Sigmoid colon (tissue), 6 donors: ENCODE measurements at regions not wholly inside any gene's neighbourhood (a gene's known extent, or its start where the extent isn't known, plus 50 kb on each side); places are given as distances from the start of the nearest gene placed in this dataset.

ENCODE experiments used
- DNase-seq: peaks from one replicate; pipeline ENCODE4 v3.0.0-alpha.2; 2019
- H3K27ac ChIP-seq, 4 donors: fragments of 200-600 bp; sonication (generic); one replicate each; pipeline ENCODE4 v1.5.1; 2016 to 2019; ENCODE audit warnings: mild to moderate bottlenecking in 1 of 4
- H3K27me3 ChIP-seq, 3 donors: fragments of 200-600 bp; sonication (generic); one replicate each; pipeline ENCODE4 v1.5.1; 2019; ENCODE audit warnings: mild to moderate bottlenecking in 1 of 3
- H3K36me3 ChIP-seq, 4 donors: fragments of 200-600 bp; sonication (generic); one replicate each; pipeline ENCODE4 v1.5.1; 2016 to 2019
- H3K4me1 ChIP-seq, 4 donors: fragments of 200-600 bp; sonication (generic); one replicate each; pipeline ENCODE4 v1.5.1; 2017 to 2019
- H3K4me3 ChIP-seq, 4 donors: fragments of 200-600 bp; sonication (generic); one replicate each; pipeline ENCODE4 v1.5.1; 2017 to 2019; ENCODE audit warnings: mild to moderate bottlenecking in 2 of 4, moderate library complexity in 1 of 4
- H3K9me3 ChIP-seq, 4 donors: fragments of 200-600 bp in 3 of 4; sonication (generic) in 3 of 4; one replicate each; pipeline versions ENCODE4 v1.5.1 to v1.6.1; 2013 to 2019
- EP300 ChIP-seq, 4 donors: sonication (generic); formaldehyde crosslinking; IDR thresholded peaks; one replicate each; pipeline ENCODE4 v1.6.1; 2017; ENCODE audit warnings: antibody characterized with exemption in 4 of 4
- POLR2A ChIP-seq, 2 donors: fragments of 450-650 bp; IDR thresholded peaks; one replicate each; pipeline ENCODE4 v1.6.1; 2016; ENCODE audit warnings: antibody characterized with exemption in 2 of 2, mild to moderate bottlenecking in 2 of 2, moderate library complexity in 2 of 2
- POLR2AphosphoS5 ChIP-seq, 4 donors: sonication (generic); formaldehyde crosslinking; IDR thresholded peaks; one replicate each; pipeline ENCODE4 v1.6.1; 2017; ENCODE audit warnings: antibody characterized with exemption in 4 of 4
- WGBS, 2 donors: extraction: QIAGEN DNeasy Blood & Tissue Kit; methylation state at CpG; one replicate each; pipeline ENCODE4 v1.1.7; 2013; 5-methylcytosine and 5-hydroxymethylcytosine counted together
- intact Hi-C: fragments of 100-400 bp; cut with DNase I; formaldehyde crosslinking; loops from one replicate; pipeline ENCODE4 v1.15.1; 2023
- TF ChIP-seq, protein P1 (sequence below), 4 experiments: fragments of 450-650 bp in 3 of 4; fragments of 200-600 bp in 1 of 4; IDR thresholded peaks; one replicate each; pipeline ENCODE4 v1.5.1; 2016 to 2019; ENCODE audit warnings: antibody characterized with exemption in 4 of 4, mild to moderate bottlenecking in 3 of 4, moderate library complexity in 2 of 4
- donor health status: healthy with polysubstance abuse.
- donor health status: healthy.

DNA sequence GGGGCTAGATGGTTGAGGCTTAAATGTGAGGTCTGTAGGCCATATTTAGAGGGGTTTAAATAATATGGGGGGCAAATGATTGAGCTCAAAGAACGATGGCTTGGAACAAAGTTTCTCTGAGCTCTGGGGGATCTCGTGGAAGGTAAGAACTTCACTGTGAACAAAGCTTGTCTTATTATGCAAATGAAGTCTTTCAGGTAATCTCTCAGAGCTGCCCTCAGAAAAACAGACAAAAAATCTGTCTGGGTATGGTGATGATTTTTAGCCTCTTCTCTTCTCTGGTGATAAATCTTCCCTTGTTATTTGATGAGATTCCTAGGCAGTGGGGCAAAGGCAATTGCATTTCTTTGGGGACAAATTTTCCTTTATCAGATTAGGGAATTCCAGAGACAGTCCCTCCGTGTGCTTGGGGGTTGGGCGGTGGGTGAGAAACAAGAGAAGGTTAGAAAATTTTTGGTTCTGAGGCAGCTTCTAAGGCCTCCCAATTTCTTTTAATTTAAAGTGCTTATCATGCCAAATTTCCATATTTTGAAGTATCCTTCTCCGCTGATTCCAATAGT lies 760.4 kb downstream of the TSN start:
- no peak for DNase-seq
- peaks cover 0 to 18% (median 12%) of the 10 kb centered on the region in 4 donors for H3K4me1 ChIP-seq
- 84 to 92% methylated on average over 5 of the region's 5 CpGs for WGBS, 2 donors
- no peak overlapping the region for H3K27ac ChIP-seq
- no peaks in the 10 kb centered on the region for H3K36me3 ChIP-seq
- no peaks in the 10 kb centered on the region for H3K9me3 ChIP-seq
- intact Hi-C loops, result no loop called here
- H3K4me3 ChIP-seq, result no peak overlapping the region
- no peaks in the 10 kb centered on the region for H3K27me3 ChIP-seq
- TF ChIP-seq EP300 (IDR thresholded peaks at IDR 0.05) (no peak), POLR2A (IDR thresholded peaks at IDR 0.05) (no peak)

- DNase-seq, result no peak
- Histone ChIP-seq H3K27me3 (no peaks in the 10 kb centered on the region), H3K27ac (no peak overlapping the region), H3K36me3 (no peaks in the 10 kb centered on the region), H3K9me3 (no peaks in the 10 kb centered on the region), H3K4me3 (no peak overlapping the region), H3K4me1 (peaks cover 0 to 9% (median 4%) of the 10 kb centered on the region in 4 donors)
- intact Hi-C loops, result no loop called here
- no peak for TF ChIP-seq POLR2A (IDR thresholded peaks at IDR 0.05)
- TF ChIP-seq EP300 (IDR thresholded peaks at IDR 0.05), result no peak
- TF ChIP-seq, protein P1, sequence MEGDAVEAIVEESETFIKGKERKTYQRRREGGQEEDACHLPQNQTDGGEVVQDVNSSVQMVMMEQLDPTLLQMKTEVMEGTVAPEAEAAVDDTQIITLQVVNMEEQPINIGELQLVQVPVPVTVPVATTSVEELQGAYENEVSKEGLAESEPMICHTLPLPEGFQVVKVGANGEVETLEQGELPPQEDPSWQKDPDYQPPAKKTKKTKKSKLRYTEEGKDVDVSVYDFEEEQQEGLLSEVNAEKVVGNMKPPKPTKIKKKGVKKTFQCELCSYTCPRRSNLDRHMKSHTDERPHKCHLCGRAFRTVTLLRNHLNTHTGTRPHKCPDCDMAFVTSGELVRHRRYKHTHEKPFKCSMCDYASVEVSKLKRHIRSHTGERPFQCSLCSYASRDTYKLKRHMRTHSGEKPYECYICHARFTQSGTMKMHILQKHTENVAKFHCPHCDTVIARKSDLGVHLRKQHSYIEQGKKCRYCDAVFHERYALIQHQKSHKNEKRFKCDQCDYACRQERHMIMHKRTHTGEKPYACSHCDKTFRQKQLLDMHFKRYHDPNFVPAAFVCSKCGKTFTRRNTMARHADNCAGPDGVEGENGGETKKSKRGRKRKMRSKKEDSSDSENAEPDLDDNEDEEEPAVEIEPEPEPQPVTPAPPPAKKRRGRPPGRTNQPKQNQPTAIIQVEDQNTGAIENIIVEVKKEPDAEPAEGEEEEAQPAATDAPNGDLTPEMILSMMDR (IDR thresholded peaks at IDR 0.05), result no peak
- TF ChIP-seq POLR2AphosphoS5 (IDR thresholded peaks at IDR 0.05), result no peak
- WGBS, 2 donors, result 80 to 90% methylated on average over 2 of the region's 2 CpGs
Observed at GRCh38 chr2:122516775-122517174, 761.3 kb downstream of the TSN start.

- Histone ChIP-seq H3K27ac (no peak overlapping the region), H3K27me3 (no peaks in the 10 kb centered on the region), H3K9me3 (no peaks in the 10 kb centered on the region), H3K4me1 (peaks cover 0 to 4% (median 0%) of the 10 kb centered on the region in 4 donors), H3K4me3 (no peak overlapping the region), H3K36me3 (no peaks in the 10 kb centered on the region)
- intact Hi-C loops, result no loop called here
- DNase-seq, result no peak
- WGBS, 2 donors, result 90 to 95% methylated on average over 4 of the region's 4 CpGs
- TF ChIP-seq EP300 (IDR thresholded peaks at IDR 0.05) (no peak), POLR2A (IDR thresholded peaks at IDR 0.05) (no peak)
Observed at GRCh38 chr2:122519366-122519765, 763.9 kb downstream of the TSN start.

GRCh38 chr2:122519821-122520611 lies 764.6 kb downstream of the TSN start:
- no peaks in the 10 kb centered on the region for H3K9me3 ChIP-seq
- no peak for DNase-seq
- no peak overlapping the region for H3K27ac ChIP-seq
- intact Hi-C loops, result no loop called here
- H3K4me3 ChIP-seq, result no peak overlapping the region
- peaks cover 0 to 4% (median 0%) of the 10 kb centered on the region in 4 donors for H3K4me1 ChIP-seq
- H3K36me3 ChIP-seq, result no peaks in the 10 kb centered on the region
- TF ChIP-seq POLR2A (IDR thresholded peaks at IDR 0.05) (no peak), POLR2AphosphoS5 (IDR thresholded peaks at IDR 0.05) (no peak), EP300 (IDR thresholded peaks at IDR 0.05) (no peak)
- TF ChIP-seq, protein P1 (IDR thresholded peaks at IDR 0.05), result no peak
- no peaks in the 10 kb centered on the region for H3K27me3 ChIP-seq
- 33 to 72% methylated on average over 4 of the region's 4 CpGs for WGBS, 2 donors

DNA sequence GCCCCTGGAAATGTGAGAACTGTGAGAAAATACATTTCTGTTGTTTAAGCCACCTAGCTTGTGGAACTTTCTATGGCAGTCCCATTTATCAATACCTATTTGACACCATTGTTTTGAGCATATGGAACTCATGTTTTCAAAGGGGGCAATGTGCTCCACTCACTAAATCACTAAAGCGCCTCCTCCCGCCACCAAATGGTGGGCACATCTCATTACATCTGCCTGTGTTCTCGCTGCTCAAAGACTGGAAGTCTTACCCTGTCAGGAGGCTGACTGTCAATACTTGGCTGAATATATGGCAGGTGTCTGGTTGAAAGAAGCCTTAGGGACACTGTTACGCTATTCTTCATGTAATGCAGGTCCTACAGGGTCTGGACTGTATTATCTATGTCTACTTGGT lies 767.7 kb downstream of the TSN start:
- WGBS, 2 donors, result 93 to 96% methylated on average over 4 of the region's 4 CpGs
- peaks cover 0 to 4% (median 0%) of the 10 kb centered on the region in 4 donors for H3K4me1 ChIP-seq
- H3K36me3 ChIP-seq, result no peaks in the 10 kb centered on the region
- no peak overlapping the region for H3K4me3 ChIP-seq
- no peak overlapping the region for H3K27ac ChIP-seq
- intact Hi-C loops, result no loop called here
- no peaks in the 10 kb centered on the region for H3K9me3 ChIP-seq
- TF ChIP-seq POLR2AphosphoS5 (IDR thresholded peaks at IDR 0.05), result no peak
- no peak for TF ChIP-seq EP300 (IDR thresholded peaks at IDR 0.05)
- no peaks in the 10 kb centered on the region for H3K27me3 ChIP-seq
- no peak for DNase-seq

DNA sequence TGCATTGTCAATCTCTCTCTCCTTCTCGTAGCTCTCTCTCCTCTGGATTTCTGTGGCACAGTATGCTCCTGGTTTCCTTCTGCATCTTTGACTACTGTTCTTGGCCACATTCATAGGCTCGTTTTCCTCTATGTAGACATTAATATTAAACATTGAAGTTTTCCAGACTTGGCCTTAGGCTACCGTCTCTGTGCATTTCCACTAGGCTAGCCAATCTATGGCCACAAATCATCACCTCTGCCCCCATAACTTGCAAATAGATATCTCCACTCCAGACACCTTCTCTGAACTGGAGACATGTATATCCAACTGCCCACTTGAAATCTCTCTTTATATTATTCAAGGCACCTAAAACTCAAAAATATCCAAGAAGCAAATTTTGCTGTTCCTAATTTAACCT lies 768.5 kb downstream of the TSN start:
- no peak for TF ChIP-seq POLR2AphosphoS5 (IDR thresholded peaks at IDR 0.05)
- TF ChIP-seq EP300 (IDR thresholded peaks at IDR 0.05), result no peak
- TF ChIP-seq, protein P1 (IDR thresholded peaks at IDR 0.05), result no peak
- TF ChIP-seq POLR2A (IDR thresholded peaks at IDR 0.05), result no peak
- no peaks in the 10 kb centered on the region for H3K27me3 ChIP-seq
- H3K4me3 ChIP-seq, result no peak overlapping the region
- H3K4me1 ChIP-seq, result peaks cover 0 to 4% (median 0%) of the 10 kb centered on the region in 4 donors
- intact Hi-C loops, result no loop called here
- H3K27ac ChIP-seq, result no peak overlapping the region
- H3K9me3 ChIP-seq, result no peaks in the 10 kb centered on the region
- DNase-seq, result no peak
- H3K36me3 ChIP-seq, result no peaks in the 10 kb centered on the region
- WGBS, 2 donors, result 83 to 88% methylated on average over 3 of the region's 3 CpGs
